ENCODE measurements at regions not wholly inside any gene's neighbourhood (a gene's known extent, or its start where the extent isn't known, plus 50 kb on each side); places are given as distances from the start of the nearest gene placed in this dataset.

DNA sequence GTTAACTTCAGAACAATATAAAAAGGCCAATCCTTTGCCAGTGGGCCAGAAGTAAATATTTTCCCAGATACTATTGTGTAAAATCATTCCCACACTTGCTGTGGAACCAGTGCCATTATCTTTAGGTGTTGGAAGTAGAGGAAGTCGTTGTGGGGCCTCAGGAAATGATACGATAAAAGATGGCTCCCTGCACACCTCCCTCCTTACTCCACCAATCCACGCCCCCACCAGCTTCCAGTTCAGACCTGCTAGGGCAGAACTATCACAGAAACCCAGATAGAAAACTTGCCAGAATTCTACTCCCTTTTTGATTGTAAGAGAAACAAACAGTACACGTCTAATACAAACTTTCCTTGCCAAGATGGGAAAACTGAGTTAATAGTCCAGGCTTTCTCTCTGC is 173.0 kb upstream of the FMN2 start:
- TF ChIP-seq, protein P1, sequence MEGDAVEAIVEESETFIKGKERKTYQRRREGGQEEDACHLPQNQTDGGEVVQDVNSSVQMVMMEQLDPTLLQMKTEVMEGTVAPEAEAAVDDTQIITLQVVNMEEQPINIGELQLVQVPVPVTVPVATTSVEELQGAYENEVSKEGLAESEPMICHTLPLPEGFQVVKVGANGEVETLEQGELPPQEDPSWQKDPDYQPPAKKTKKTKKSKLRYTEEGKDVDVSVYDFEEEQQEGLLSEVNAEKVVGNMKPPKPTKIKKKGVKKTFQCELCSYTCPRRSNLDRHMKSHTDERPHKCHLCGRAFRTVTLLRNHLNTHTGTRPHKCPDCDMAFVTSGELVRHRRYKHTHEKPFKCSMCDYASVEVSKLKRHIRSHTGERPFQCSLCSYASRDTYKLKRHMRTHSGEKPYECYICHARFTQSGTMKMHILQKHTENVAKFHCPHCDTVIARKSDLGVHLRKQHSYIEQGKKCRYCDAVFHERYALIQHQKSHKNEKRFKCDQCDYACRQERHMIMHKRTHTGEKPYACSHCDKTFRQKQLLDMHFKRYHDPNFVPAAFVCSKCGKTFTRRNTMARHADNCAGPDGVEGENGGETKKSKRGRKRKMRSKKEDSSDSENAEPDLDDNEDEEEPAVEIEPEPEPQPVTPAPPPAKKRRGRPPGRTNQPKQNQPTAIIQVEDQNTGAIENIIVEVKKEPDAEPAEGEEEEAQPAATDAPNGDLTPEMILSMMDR (conservative IDR thresholded peaks at IDR 0.05; ENCODE audit: low read length): no peak
- no peak for TF ChIP-seq EZH2phosphoT487 (IDR thresholded peaks at IDR 0.05; ENCODE audit: borderline replicate concordance, low read depth, low read length)

All from OCI-LY7 (cell line).